ENCODE measurements at regions not wholly inside any gene's neighbourhood (a gene's known extent, or its start where the extent isn't known, plus 50 kb on each side); places are given as distances from the start of the nearest gene placed in this dataset.
"Not testable (repeated sequence)": the region's sequence is repeated elsewhere in the genome, so short reads cannot be mapped to it uniquely, and the experiment has no call there.

DNA sequence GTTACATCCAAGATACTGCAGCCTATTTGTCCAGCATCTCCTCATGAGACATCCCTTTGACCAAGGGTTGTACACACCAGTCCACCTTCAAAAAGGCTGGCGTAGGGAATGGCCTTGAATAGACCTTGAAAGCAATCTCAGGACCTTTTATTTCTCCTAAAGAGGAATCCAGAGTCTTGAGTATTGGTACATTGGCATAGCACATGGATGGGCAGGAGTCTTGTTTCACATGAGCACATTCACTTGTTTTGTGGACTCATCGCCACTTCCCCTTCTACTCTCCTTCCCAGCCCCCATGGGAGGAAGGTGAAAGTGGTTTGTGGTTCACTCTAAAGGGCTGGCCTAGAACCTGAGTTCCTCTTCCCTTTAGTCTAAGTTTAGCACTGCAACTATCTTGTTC lies 229.8 kb upstream of the TEKT4 start:
- not testable (repeated sequence) for H3K56ac ChIP-seq (ENCODE audit: insufficient read length, low read depth, low read length); H2BK120ac ChIP-seq (ENCODE audit: low read depth, low read length, poor library complexity, severe bottlenecking); H3K23me2 ChIP-seq (ENCODE audit: insufficient read length, low read depth, low read length, poor library complexity, severe bottlenecking); H2BK5ac ChIP-seq (ENCODE audit: insufficient read length, low read length); H3K23ac ChIP-seq (ENCODE audit: insufficient read length, low read depth, low read length); H3K9ac ChIP-seq (ENCODE audit: extremely low read depth, insufficient read length, low read length); H3K79me1 ChIP-seq (ENCODE audit: insufficient read depth, low read depth, low read length, poor library complexity, severe bottlenecking); H3K4me1 Mint-ChIP-seq; H4K20me1 ChIP-seq (ENCODE audit: control insufficient read depth, insufficient read depth, insufficient read length); H3K4me1 ChIP-seq (ENCODE audit: insufficient read depth, low read length); H4K5ac ChIP-seq (ENCODE audit: insufficient read length, low read depth, low read length); H3K27me3 Mint-ChIP-seq (ENCODE audit: low read depth); H3K36me3 Mint-ChIP-seq (ENCODE audit: insufficient read depth in 1 of 3, low read depth in 3 of 3); H3K27ac ChIP-seq (ENCODE audit: insufficient read length, low read depth, low read length); H3K4ac ChIP-seq (ENCODE audit: low read depth, low read length); H2AK5ac ChIP-seq (ENCODE audit: insufficient read length, low read length); H4K8ac ChIP-seq (replicated peaks; ENCODE audit: insufficient read length, low read depth, low read length); H2AFZ ChIP-seq (ENCODE audit: low read length); H2BK15ac ChIP-seq (ENCODE audit: low read depth, low read length); H2BK20ac ChIP-seq (ENCODE audit: low read depth, low read length, poor library complexity, severe bottlenecking); H3K14ac ChIP-seq (ENCODE audit: insufficient read depth, low read length); H2BK12ac ChIP-seq (ENCODE audit: insufficient read length, low read depth, low read length); H3K79me2 ChIP-seq (ENCODE audit: insufficient read depth, low read length); H3K4me2 ChIP-seq (ENCODE audit: insufficient read depth, insufficient read length, low read length); H3T11ph ChIP-seq (ENCODE audit: low read length); H3K4me3 Mint-ChIP-seq; H3K27ac Mint-ChIP-seq; H3K27me3 ChIP-seq (ENCODE audit: insufficient read depth, low read length); H3K18ac ChIP-seq (ENCODE audit: insufficient read length, low read depth, low read length); DNase-seq; H4K91ac ChIP-seq (ENCODE audit: insufficient read length, low read depth, low read length); H3K9me3 ChIP-seq (ENCODE audit: control insufficient read depth, low read depth, low read length)
- H3K9me3 Mint-ChIP-seq = peaks cover 37 to 48% of the 10 kb centered on the region in 2 experiments
- WGBS (ENCODE audit: extremely low coverage, insufficient read length, low lambda C conversion rate) = no CpG with 5 or more reads among the region's 2 CpGs

- not testable (repeated sequence) for H2BK5ac ChIP-seq (ENCODE audit: insufficient read length, low read length); H3K9me3 ChIP-seq (ENCODE audit: control insufficient read depth, low read depth, low read length); H3K36me3 Mint-ChIP-seq (ENCODE audit: insufficient read depth in 1 of 3, low read depth in 3 of 3); H3K56ac ChIP-seq (ENCODE audit: insufficient read length, low read depth, low read length); H3K14ac ChIP-seq (ENCODE audit: insufficient read depth, low read length); H3T11ph ChIP-seq (ENCODE audit: low read length); H3K79me1 ChIP-seq (ENCODE audit: insufficient read depth, low read depth, low read length, poor library complexity, severe bottlenecking); H3K9ac ChIP-seq (ENCODE audit: extremely low read depth, insufficient read length, low read length); H3K4me2 ChIP-seq (ENCODE audit: insufficient read depth, insufficient read length, low read length); H4K8ac ChIP-seq (replicated peaks; ENCODE audit: insufficient read length, low read depth, low read length); H3K4ac ChIP-seq (ENCODE audit: low read depth, low read length); H3K27ac Mint-ChIP-seq; H2BK12ac ChIP-seq (ENCODE audit: insufficient read length, low read depth, low read length); DNase-seq; H2BK20ac ChIP-seq (ENCODE audit: low read depth, low read length, poor library complexity, severe bottlenecking); H2BK15ac ChIP-seq (ENCODE audit: low read depth, low read length); H4K91ac ChIP-seq (ENCODE audit: insufficient read length, low read depth, low read length); H3K27ac ChIP-seq (ENCODE audit: insufficient read length, low read depth, low read length); H4K5ac ChIP-seq (ENCODE audit: insufficient read length, low read depth, low read length); H3K23me2 ChIP-seq (ENCODE audit: insufficient read length, low read depth, low read length, poor library complexity, severe bottlenecking); H3K4me3 Mint-ChIP-seq; H3K23ac ChIP-seq (ENCODE audit: insufficient read length, low read depth, low read length); H3K18ac ChIP-seq (ENCODE audit: insufficient read length, low read depth, low read length); H3K79me2 ChIP-seq (ENCODE audit: insufficient read depth, low read length); H3K27me3 Mint-ChIP-seq (ENCODE audit: low read depth); H2AK5ac ChIP-seq (ENCODE audit: insufficient read length, low read length); H3K4me1 Mint-ChIP-seq; H3K27me3 ChIP-seq (ENCODE audit: insufficient read depth, low read length); H2AFZ ChIP-seq (ENCODE audit: low read length); H2BK120ac ChIP-seq (ENCODE audit: low read depth, low read length, poor library complexity, severe bottlenecking); H4K20me1 ChIP-seq (ENCODE audit: control insufficient read depth, insufficient read depth, insufficient read length); H3K4me1 ChIP-seq (ENCODE audit: insufficient read depth, low read length)
- no CpG with 5 or more reads among the region's 5 CpGs for WGBS (ENCODE audit: extremely low coverage, insufficient read length, low lambda C conversion rate)
- peaks cover 48 to 59% of the 10 kb centered on the region in 2 experiments for H3K9me3 Mint-ChIP-seq
Measured at GRCh38 chr2:94652131-94652530, 219.1 kb upstream of the TEKT4 start.
